Activated CD4-positive, alpha-beta memory T cell treated with anti-CD3 and anti-CD28 coated beads, Interleukin-2, amount 10 ng/mL, durations not matched to agents 7 days and 5 days (primary cell): ENCODE measurements at regions not wholly inside any gene's neighbourhood (a gene's known extent, or its start where the extent isn't known, plus 50 kb on each side); places are given as distances from the start of the nearest gene placed in this dataset.
"Not testable (repeated sequence)": the region's sequence is repeated elsewhere in the genome, so short reads cannot be mapped to it uniquely, and the experiment has no call there.

Source experiments
- CTCF ChIA-PET: fragments of 350-600 bp; sonication (Branson Sonifier 250); formaldehyde crosslinking; loops from one replicate; lab custom pipeline; 2021; ENCODE audit warnings: antibody characterized with exemption, inconsistent platforms; lab: Charles Lee
- POLR2A ChIA-PET: fragments of 350-600 bp; sonication (Branson Sonifier 250); formaldehyde crosslinking; loops from one replicate; lab custom pipeline; 2021; ENCODE audit warnings: antibody characterized with exemption; lab: Charles Lee
- DNase-seq: peaks from one replicate; pipeline ENCODE4 v3.0.0-alpha.2; 2020
- H3K27ac Mint-ChIP-seq: one replicate; pipeline ENCODE4 v1.8.0; 2021; ENCODE audit warnings: mild to moderate bottlenecking, mixed read lengths
- H3K27me3 Mint-ChIP-seq: one replicate; pipeline ENCODE4 v1.8.0; 2021; ENCODE audit warnings: mixed read lengths
- H3K36me3 Mint-ChIP-seq: one replicate; pipeline ENCODE4 v1.8.0; 2021; ENCODE audit warnings: low read depth, mixed read lengths
- H3K4me1 Mint-ChIP-seq: one replicate; pipeline ENCODE4 v1.8.0; 2021; ENCODE audit warnings: mixed read lengths
- H3K4me3 Mint-ChIP-seq: one replicate; pipeline ENCODE4 v1.8.0; 2021; ENCODE audit warnings: mild to moderate bottlenecking, mixed read lengths
- H3K9me3 Mint-ChIP-seq: one replicate; pipeline ENCODE4 v1.8.0; 2021; ENCODE audit warnings: mixed read lengths

DNA sequence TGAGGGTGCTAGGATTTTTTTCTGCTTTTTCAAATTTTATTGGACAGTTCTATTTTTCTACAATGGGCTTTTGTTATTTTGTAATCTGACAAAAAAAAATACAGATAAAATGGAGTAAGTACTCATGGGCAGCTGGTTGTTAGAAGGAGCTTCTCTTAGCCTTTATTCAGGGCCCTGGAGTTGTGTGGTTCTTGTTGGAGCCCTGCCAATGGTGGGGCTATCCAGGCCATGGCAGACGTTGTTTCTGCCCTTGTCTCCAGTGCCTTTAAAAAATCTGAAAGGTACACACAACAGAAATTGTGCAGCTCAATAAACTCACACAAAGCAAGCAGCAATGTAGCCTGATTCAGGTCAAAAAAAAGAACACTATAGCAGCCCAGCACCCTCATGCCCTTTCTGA lies 153.5 kb upstream of the GALNT2 start:
- no peak for DNase-seq
- CTCF ChIA-PET = no interaction called here
- H3K4me3 Mint-ChIP-seq = no peak overlapping the region
- POLR2A ChIA-PET = no interaction called here
- no peaks in the 10 kb centered on the region for H3K9me3 Mint-ChIP-seq
- no peaks in the 10 kb centered on the region for H3K36me3 Mint-ChIP-seq
- H3K27me3 Mint-ChIP-seq = peaks cover 21% of the 10 kb centered on the region
- no peaks in the 10 kb centered on the region for H3K4me1 Mint-ChIP-seq
- no peak overlapping the region for H3K27ac Mint-ChIP-seq

DNA sequence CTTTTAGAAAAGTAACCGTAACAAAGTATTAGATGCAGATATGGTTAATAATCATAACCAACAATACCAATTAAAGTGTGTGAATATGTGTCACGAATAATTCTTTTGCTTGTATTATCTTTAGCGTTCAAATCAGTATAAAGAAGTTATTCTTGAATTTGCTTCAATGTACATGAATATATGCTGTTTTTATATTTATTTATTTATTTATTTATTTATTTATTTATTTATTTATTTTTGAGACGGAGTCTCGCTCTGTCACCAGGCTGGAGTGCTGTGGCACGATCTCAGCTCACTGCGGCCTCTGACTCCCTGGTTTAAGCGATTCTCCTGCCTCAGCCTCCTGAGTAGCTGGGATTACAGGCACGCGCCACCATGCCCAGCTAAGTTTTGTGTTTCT lies 147.6 kb upstream of the GALNT2 start:
- H3K4me3 Mint-ChIP-seq, H3K27ac Mint-ChIP-seq, DNase-seq, H3K9me3 Mint-ChIP-seq, POLR2A ChIA-PET, H3K27me3 Mint-ChIP-seq, H3K4me1 Mint-ChIP-seq, H3K36me3 Mint-ChIP-seq, CTCF ChIA-PET: not testable (repeated sequence)

DNA sequence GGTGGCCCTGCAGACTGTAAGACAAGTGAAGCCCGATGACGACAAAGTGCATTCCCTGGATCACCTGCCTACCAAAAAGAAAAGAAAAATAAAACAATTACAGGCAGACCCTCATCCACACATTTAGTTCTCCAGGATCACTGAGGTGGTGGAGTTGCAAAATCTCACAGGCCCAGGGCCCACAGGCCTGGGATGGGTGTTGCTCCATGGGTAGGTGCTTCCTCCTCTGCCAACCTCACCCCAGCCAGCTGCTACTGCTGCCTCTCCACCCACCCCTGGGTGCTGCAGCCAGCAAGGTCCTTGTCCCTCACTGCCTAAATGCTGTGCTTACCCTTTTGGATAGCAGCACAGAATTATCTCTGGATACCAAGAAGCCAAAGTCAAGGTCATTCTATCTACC lies 146.4 kb upstream of the GALNT2 start:
- CTCF ChIA-PET = no interaction called here
- H3K27ac Mint-ChIP-seq = no peak overlapping the region
- no peak overlapping the region for H3K4me3 Mint-ChIP-seq
- no peaks in the 10 kb centered on the region for H3K9me3 Mint-ChIP-seq
- no peaks in the 10 kb centered on the region for H3K36me3 Mint-ChIP-seq
- H3K27me3 Mint-ChIP-seq = peaks cover 12% of the 10 kb centered on the region
- POLR2A ChIA-PET = no interaction called here
- no peaks in the 10 kb centered on the region for H3K4me1 Mint-ChIP-seq
- DNase-seq = no peak

DNA sequence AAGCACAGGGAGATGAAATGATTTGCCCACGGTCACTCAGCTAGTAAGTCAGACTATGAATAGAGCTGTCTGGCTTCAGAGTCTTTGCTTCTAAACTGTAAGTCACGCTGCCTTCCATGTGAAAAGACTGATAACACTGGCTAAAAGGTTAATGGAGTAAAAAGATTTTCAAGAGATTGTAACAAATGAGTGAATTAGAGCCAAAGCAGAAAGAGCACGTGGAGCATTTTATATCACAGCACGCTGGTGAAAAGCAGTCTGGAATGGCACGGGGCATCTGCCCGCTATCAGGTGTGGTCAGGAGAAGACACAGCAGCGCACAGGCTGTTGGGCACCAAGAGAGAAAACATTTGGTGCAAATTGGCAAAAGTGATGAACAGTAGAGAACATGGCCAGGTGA lies 144.8 kb upstream of the GALNT2 start:
- no peak overlapping the region for H3K27ac Mint-ChIP-seq
- H3K36me3 Mint-ChIP-seq = no peaks in the 10 kb centered on the region
- peaks cover 24% of the 10 kb centered on the region for H3K27me3 Mint-ChIP-seq
- no peak overlapping the region for H3K4me3 Mint-ChIP-seq
- no peak for DNase-seq
- ChIA-PET POLR2A (no interaction called here), CTCF (no interaction called here)
- no peaks in the 10 kb centered on the region for H3K4me1 Mint-ChIP-seq
- H3K9me3 Mint-ChIP-seq = no peaks in the 10 kb centered on the region

DNA sequence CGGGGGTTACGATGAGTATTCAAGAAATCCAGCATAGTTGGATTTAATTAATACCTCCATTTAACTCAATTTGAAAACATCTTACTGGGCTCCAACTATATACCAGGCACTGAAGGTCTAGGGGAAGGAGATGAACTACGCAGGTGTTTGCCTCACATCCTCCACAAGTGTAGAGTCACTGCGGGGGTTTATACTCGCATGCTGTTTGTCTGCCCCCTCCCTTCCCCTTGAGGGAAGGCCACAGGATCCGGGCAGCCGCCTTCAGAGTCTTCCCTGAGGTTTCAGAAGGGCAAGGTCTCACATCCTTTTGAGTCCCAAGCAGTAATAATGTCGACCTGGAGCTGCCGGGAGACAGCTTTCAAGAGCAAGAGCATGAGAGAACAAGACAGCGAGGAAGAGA lies 142.4 kb upstream of the GALNT2 start:
- Mint-ChIP-seq H3K4me3 (no peak overlapping the region), H3K27ac (no peak overlapping the region), H3K36me3 (no peaks in the 10 kb centered on the region), H3K27me3 (peaks cover 34% of the 10 kb centered on the region), H3K9me3 (no peaks in the 10 kb centered on the region), H3K4me1 (no peaks in the 10 kb centered on the region)
- ChIA-PET CTCF (interaction anchor here (0.7 kb wide), 1 partner anchor 24 kb away, joined by 3 read pairs; no protein-coding TSS in a partner anchor), POLR2A (no interaction called here)
- DNase-seq = no peak

DNA sequence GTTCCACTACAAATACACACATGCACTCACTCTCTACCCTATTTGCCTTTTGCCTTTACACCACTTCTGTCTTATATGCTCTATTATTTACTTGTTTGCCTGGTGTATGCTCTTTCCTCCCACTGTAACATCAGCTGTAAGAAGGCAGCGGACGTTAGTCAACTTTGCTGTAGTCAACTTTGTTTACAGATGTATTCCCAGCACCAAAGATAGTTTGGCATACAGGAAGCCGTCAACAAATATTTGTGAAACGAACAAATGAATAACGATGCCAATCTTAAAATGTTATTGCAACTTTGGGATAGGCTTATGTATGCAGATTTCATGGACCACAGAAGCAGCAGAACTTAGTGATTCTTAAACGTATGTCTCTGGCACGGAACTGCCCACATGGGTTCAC lies 138.3 kb upstream of the GALNT2 start:
- H3K27me3 Mint-ChIP-seq = peaks cover 37% of the 10 kb centered on the region
- ChIA-PET CTCF (no interaction called here), POLR2A (no interaction called here)
- no peak for DNase-seq
- H3K27ac Mint-ChIP-seq = no peak overlapping the region
- no peak overlapping the region for H3K4me3 Mint-ChIP-seq
- H3K4me1 Mint-ChIP-seq = no peaks in the 10 kb centered on the region
- H3K9me3 Mint-ChIP-seq = no peaks in the 10 kb centered on the region
- H3K36me3 Mint-ChIP-seq = no peaks in the 10 kb centered on the region

DNA sequence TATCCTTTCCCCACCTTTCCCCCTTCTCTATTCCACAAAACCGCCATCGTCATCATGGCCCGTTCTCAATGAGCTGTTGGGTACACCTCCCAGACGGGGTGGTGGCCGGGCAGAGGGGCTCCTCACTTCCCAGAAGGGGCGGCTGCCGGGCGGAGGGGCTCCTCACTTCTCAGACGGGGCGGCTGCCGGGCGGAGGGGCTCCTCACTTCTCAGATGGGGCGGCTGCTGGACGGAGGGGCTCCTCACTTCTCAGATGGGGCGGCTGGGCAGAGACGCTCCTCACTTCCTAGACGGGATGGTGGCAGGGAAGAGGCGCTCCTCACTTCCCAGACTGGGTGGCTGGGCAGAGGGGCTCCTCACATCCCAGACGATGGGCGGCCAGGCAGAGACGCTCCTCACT lies 135.3 kb upstream of the GALNT2 start:
- DNase-seq, H3K36me3 Mint-ChIP-seq, POLR2A ChIA-PET, H3K9me3 Mint-ChIP-seq, H3K4me3 Mint-ChIP-seq, CTCF ChIA-PET, H3K27ac Mint-ChIP-seq, H3K4me1 Mint-ChIP-seq: not testable (repeated sequence)
- peaks cover 35% of the 10 kb centered on the region for H3K27me3 Mint-ChIP-seq

DNA sequence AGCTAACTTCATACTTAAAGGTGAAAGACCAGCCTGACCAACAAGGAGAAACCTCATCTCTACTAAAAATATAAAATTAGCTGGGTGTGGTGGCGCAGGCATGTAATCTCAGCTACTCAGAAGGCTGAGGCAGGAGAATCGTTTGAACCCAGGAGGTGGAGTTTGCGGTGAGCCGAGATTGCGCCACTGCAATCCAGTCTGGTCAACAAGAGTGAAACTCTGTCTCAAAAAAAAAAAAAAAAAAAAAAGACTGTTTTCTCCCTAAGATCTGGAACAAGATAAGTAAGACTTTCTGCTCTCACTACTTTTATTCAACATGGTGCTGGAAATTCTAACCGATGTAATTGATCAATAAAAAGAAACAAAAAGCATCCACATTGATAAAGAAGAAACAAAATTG lies 131.9 kb upstream of the GALNT2 start:
- peaks cover 23% of the 10 kb centered on the region for H3K27me3 Mint-ChIP-seq
- H3K27ac Mint-ChIP-seq, DNase-seq, H3K4me3 Mint-ChIP-seq, H3K36me3 Mint-ChIP-seq, H3K9me3 Mint-ChIP-seq, CTCF ChIA-PET, POLR2A ChIA-PET, H3K4me1 Mint-ChIP-seq: not testable (repeated sequence)

DNA sequence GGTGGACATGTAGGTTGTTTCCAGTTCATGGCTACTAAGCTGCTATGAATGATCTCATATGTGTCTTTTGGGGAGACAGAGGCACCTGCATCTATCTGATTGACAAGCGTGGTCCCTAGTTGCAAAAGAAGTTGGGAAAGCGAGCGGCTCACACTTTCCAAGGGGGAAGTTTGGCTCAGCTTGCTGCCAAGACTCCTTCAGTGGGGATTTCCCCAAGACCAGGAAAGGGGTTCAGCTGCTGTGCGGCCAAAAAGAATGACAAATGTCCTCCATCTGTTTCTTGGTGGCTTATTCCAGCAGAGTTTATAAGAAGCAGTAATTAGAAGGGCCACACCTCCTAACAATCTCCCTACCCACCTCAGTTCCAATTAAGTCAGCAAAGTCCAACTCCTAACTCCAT lies 128.5 kb upstream of the GALNT2 start:
- Mint-ChIP-seq H3K27ac (no peak overlapping the region), H3K36me3 (no peaks in the 10 kb centered on the region), H3K4me3 (no peak overlapping the region), H3K4me1 (no peaks in the 10 kb centered on the region), H3K27me3 (peaks cover 19% of the 10 kb centered on the region), H3K9me3 (no peaks in the 10 kb centered on the region)
- no peak for DNase-seq
- ChIA-PET CTCF (no interaction called here), POLR2A (no interaction called here)

DNA sequence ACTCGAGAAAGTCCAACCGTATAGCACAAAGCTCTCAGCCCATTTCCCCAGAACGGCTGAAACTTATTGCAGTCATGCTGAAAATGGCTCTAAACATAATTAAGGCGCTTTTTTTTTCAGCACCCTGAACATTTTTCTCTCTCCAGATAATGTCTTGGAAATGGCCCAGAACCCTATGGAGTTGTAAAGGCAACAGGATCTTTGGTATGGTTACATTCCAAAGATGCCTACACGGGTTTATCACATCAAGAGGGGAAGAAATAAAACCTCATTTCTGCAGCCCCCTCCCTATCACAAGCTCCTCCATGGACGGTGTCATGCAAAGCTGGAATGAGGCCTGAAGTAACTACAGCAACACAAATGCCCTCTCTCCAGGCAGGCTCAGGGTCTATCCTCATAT lies 126.4 kb upstream of the GALNT2 start:
- ChIA-PET POLR2A (no interaction called here), CTCF (no interaction called here)
- Mint-ChIP-seq H3K4me1 (no peaks in the 10 kb centered on the region), H3K9me3 (no peaks in the 10 kb centered on the region), H3K36me3 (no peaks in the 10 kb centered on the region), H3K27me3 (peaks cover 7% of the 10 kb centered on the region), H3K27ac (no peak overlapping the region), H3K4me3 (no peak overlapping the region)
- DNase-seq = no peak

DNA sequence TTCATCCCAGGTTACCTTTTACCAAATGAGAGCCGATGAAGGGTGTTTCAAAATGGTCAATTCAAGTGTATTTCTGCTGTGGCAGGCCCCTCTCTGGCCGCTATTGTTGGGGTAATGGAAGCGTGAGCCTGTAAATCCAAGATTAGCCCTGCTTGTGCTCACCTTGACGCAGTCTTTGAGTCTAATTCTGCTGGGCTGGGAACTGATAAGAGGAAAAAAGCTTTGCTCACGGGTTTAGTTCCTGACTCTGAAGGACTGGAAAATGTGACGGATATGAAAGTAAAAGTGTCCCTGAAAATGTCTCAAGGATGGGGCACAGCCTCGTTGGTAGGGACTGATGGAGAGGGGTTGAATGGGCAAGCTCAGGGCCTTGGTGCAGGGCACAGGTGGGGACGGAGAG lies 125.9 kb upstream of the GALNT2 start:
- H3K4me3 Mint-ChIP-seq = no peak overlapping the region
- CTCF ChIA-PET = no interaction called here

DNA sequence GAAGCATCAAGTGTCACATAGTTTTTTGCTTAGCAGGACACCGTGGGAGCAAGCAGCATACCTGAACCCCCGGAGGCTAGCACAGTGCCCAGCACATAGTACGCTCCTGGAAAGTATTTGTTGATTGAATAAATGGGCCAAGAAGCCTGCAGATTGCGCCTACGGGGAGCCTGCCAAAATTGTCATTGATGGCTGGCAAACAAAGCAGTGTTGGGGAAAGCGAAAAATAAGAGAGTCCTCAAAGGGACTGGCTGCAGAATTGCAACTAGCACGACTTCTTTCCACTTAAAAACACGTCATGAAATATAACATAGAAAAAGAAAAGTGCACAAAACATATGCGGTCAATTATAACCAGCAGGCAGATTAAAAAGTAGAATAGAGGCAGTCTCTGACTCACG lies 125.2 kb upstream of the GALNT2 start:
- Mint-ChIP-seq H3K27ac (no peak overlapping the region), H3K4me3 (no peak overlapping the region), H3K9me3 (no peaks in the 10 kb centered on the region), H3K27me3 (peaks cover 7% of the 10 kb centered on the region), H3K4me1 (no peaks in the 10 kb centered on the region), H3K36me3 (no peaks in the 10 kb centered on the region)
- DNase-seq = no peak
- CTCF ChIA-PET = no interaction called here
- POLR2A ChIA-PET = no interaction called here

More for the DNA sequence above, 125.9 kb upstream of the GALNT2 start:
- H3K27ac Mint-ChIP-seq = no peak overlapping the region
- no peaks in the 10 kb centered on the region for H3K36me3 Mint-ChIP-seq
- H3K4me1 Mint-ChIP-seq = no peaks in the 10 kb centered on the region
- H3K9me3 Mint-ChIP-seq = no peaks in the 10 kb centered on the region
- POLR2A ChIA-PET = no interaction called here
- no peak for DNase-seq
- peaks cover 7% of the 10 kb centered on the region for H3K27me3 Mint-ChIP-seq

DNA sequence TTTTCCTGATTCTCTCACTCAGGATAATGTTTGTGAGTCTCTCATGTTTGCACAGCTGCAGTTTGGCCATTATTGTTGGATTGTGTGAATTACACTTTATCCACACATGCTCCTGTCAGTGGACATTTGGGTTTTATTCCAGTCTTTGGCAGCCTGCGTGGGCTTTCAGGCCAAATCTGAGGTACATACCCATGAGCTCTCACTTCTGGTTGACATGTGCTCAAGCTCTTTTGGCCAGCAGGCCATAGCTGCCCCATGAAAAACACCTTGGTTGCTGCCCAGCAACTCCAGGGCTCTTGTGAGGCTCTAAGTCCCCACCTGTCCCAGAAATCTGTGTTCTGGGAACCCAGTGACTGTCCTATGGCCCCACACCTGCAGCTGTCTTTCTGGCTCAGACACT lies 124.5 kb upstream of the GALNT2 start:
- H3K4me3 Mint-ChIP-seq = no peak overlapping the region
- H3K4me1 Mint-ChIP-seq = no peaks in the 10 kb centered on the region
- H3K36me3 Mint-ChIP-seq = no peaks in the 10 kb centered on the region
- no peaks in the 10 kb centered on the region for H3K9me3 Mint-ChIP-seq
- peaks cover 7% of the 10 kb centered on the region for H3K27me3 Mint-ChIP-seq
- DNase-seq = no peak
- CTCF ChIA-PET = no interaction called here
- POLR2A ChIA-PET = no interaction called here
- no peak overlapping the region for H3K27ac Mint-ChIP-seq

DNA sequence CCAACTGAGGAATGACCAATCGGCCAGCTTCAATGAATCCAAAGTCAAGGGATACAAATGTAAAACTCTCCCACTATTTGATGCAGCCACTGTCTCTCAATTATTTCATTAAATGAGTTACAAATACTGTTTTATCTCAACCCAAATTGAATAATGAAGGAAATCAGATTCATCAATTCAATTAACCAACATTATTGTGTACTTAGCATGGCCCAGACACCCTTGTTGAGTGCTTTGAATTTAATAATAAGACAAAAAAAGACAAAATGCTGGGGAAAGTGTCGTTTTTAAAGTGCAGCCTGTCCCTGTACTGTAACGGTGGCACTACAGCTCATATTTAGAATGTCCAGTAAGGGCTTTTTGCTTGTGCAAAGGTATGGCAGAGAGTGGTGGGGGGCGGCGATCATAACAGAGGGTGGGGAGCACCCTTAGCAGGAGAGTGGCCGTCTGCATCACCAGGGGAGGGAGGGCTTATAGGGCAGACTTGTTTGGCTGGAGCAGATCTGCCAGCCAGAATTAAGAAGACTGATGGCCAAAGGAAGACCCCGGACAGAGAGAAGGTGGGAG lies 123.8 kb upstream of the GALNT2 start:
- H3K4me3 Mint-ChIP-seq = no peak overlapping the region
- H3K4me1 Mint-ChIP-seq = no peaks in the 10 kb centered on the region
- H3K9me3 Mint-ChIP-seq = no peaks in the 10 kb centered on the region
- DNase-seq = no peak
- CTCF ChIA-PET = interaction anchor here (0.6 kb wide), 1 partner anchor 42 kb away, joined by 3 read pairs; no protein-coding TSS in a partner anchor
- H3K36me3 Mint-ChIP-seq = no peaks in the 10 kb centered on the region
- POLR2A ChIA-PET = no interaction called here
- H3K27ac Mint-ChIP-seq = no peak overlapping the region
- peaks cover 7% of the 10 kb centered on the region for H3K27me3 Mint-ChIP-seq
